SK-N-SH treated with all-trans-retinoic acid at 6 μM for 48 hours (cell line): ENCODE measurements at regions not wholly inside any gene's neighbourhood (a gene's known extent, or its start where the extent isn't known, plus 50 kb on each side); places are given as distances from the start of the nearest gene placed in this dataset.

Source experiments
- ATAC-seq: fragments of 200-7000 bp; cut with Tn5 transposase; 3 replicates; pipeline ENCODE4 v1.9.1; 2020; ENCODE audit warnings: mild to moderate bottlenecking, moderate library complexity
- ARNTL ChIP-seq: fragments of 450-650 bp; formaldehyde crosslinking; IDR thresholded peaks from 2 replicates; pipeline ENCODE4 v1.5.0; 2020; ENCODE audit warnings: low read depth, mild to moderate bottlenecking, moderate library complexity, borderline replicate concordance
- BACH2 ChIP-seq: fragments of 250-450 bp; sonication (Bioruptor Pico); IDR thresholded peaks from 2 replicates; pipeline ENCODE4 v1.9.0; 2021; ENCODE audit warnings: mild to moderate bottlenecking, borderline replicate concordance
- CREB5 ChIP-seq: fragments of 250-450 bp; sonication (Bioruptor Pico); IDR thresholded peaks from 2 replicates; pipeline ENCODE4 v1.5.1; 2020; ENCODE audit warnings: low read depth, mild to moderate bottlenecking, moderate library complexity
- CSDC2 ChIP-seq: fragments of 250-450 bp; sonication (Bioruptor Pico); IDR thresholded peaks from 2 replicates; pipeline ENCODE4 v1.5.0; 2020; ENCODE audit warnings: mild to moderate bottlenecking, moderate library complexity
- CSRNP3 ChIP-seq: fragments of 250-450 bp; sonication (Bioruptor Pico); IDR thresholded peaks from 2 replicates; pipeline ENCODE4 v1.5.1; 2021; ENCODE audit warnings: mild to moderate bottlenecking, moderate library complexity
- ESRRG ChIP-seq: fragments of 250-450 bp; sonication (Bioruptor Pico); IDR thresholded peaks from 2 replicates; pipeline ENCODE4 v1.6.1; 2021; ENCODE audit warnings: mild to moderate bottlenecking
- GLIS3 ChIP-seq: fragments of 250-450 bp; sonication (Bioruptor Pico); IDR thresholded peaks from 2 replicates; pipeline ENCODE4 v1.5.0; 2020; ENCODE audit warnings: mild to moderate bottlenecking, moderate library complexity
- ISL1 ChIP-seq: fragments of 250-450 bp; sonication (Bioruptor Pico); IDR thresholded peaks from 2 replicates; pipeline ENCODE4 v2.1.2; 2022; ENCODE audit warnings: mild to moderate bottlenecking, moderate library complexity
- OSR1 ChIP-seq: fragments of 250-450 bp; sonication (Bioruptor Pico); IDR thresholded peaks from 2 replicates; pipeline ENCODE4 v1.8.0; 2022; ENCODE audit warnings: moderate library complexity, mild to moderate bottlenecking, inconsistent platforms
- PPARA ChIP-seq: fragments of 250-450 bp; sonication (Bioruptor Pico); IDR thresholded peaks from 2 replicates; pipeline ENCODE4 v1.5.0; 2020; ENCODE audit warnings: mild to moderate bottlenecking, borderline replicate concordance
- RARB ChIP-seq: fragments of 250-450 bp; sonication (Bioruptor Pico); IDR thresholded peaks from 2 replicates; pipeline ENCODE4 v1.8.0; 2021; ENCODE audit warnings: mild to moderate bottlenecking, moderate library complexity
- SNAI2 ChIP-seq: fragments of 250-450 bp; sonication (Bioruptor Pico); IDR thresholded peaks from 2 replicates; pipeline ENCODE4 v1.5.0; 2020; ENCODE audit warnings: mild to moderate bottlenecking, moderate library complexity
- TCF4 ChIP-seq: fragments of 250-450 bp; sonication (Bioruptor Pico); IDR thresholded peaks from 2 replicates; pipeline ENCODE4 v1.8.0; 2021; ENCODE audit warnings: mild to moderate bottlenecking, moderate library complexity, borderline replicate concordance
- TOX ChIP-seq: fragments of 250-450 bp; sonication (Bioruptor Pico); IDR thresholded peaks from 2 replicates; pipeline ENCODE4 v1.8.0; 2021; ENCODE audit warnings: mild to moderate bottlenecking, moderate library complexity, borderline replicate concordance
- ZC3H10 ChIP-seq: fragments of 250-450 bp; sonication (Bioruptor Pico); IDR thresholded peaks from 2 replicates; pipeline ENCODE4 v1.5.1; 2021; ENCODE audit warnings: mild to moderate bottlenecking, moderate library complexity
- ZFP3 ChIP-seq: fragments of 250-450 bp; sonication (Bioruptor Pico); IDR thresholded peaks from 2 replicates; pipeline ENCODE4 v1.5.0; 2020; ENCODE audit warnings: mild to moderate bottlenecking, moderate library complexity
- ZFP30 ChIP-seq: fragments of 450-650 bp; formaldehyde crosslinking; IDR thresholded peaks from 2 replicates; pipeline ENCODE4 v1.5.0; 2022; ENCODE audit warnings: mild to moderate bottlenecking, moderate library complexity
- ZNF565 ChIP-seq: fragments of 450-650 bp; formaldehyde crosslinking; conservative IDR thresholded peaks from 2 replicates; pipeline ENCODE4 v1.5.0; 2020; ENCODE audit warnings: low read depth, mild to moderate bottlenecking, moderate library complexity
- ZNF70 ChIP-seq: fragments of 450-650 bp; formaldehyde crosslinking; IDR thresholded peaks from 2 replicates; pipeline ENCODE4 v1.5.0; 2020; ENCODE audit warnings: mild to moderate bottlenecking, moderate library complexity
- ZNF8 ChIP-seq: fragments of 450-650 bp; formaldehyde crosslinking; IDR thresholded peaks from 2 replicates; pipeline ENCODE4 v1.5.0; 2020; ENCODE audit warnings: mild to moderate bottlenecking, moderate library complexity
- TF ChIP-seq, protein P1 (sequence below): fragments of 250-450 bp; sonication (Bioruptor Pico); IDR thresholded peaks from 2 replicates; pipeline ENCODE4 v1.8.0; 2020; ENCODE audit warnings: mild to moderate bottlenecking, moderate library complexity, borderline replicate concordance
- TF ChIP-seq, protein P2 (sequence below): fragments of 250-450 bp; sonication (Bioruptor Pico); IDR thresholded peaks from 2 replicates; pipeline ENCODE4 v1.8.0; 2021; ENCODE audit warnings: low read depth, mild to moderate bottlenecking, moderate library complexity, borderline replicate concordance

- no peak for ATAC-seq
- TF ChIP-seq ZFP30 (no peak), ZNF8 (CRISPR knock-in tag) (no peak), ZNF565 (no peak), ZFP3 (CRISPR knock-in tag) (no peak), ZC3H10 (CRISPR knock-in tag) (no peak), TOX (CRISPR knock-in tag) (no peak)
- TF ChIP-seq, protein P1, sequence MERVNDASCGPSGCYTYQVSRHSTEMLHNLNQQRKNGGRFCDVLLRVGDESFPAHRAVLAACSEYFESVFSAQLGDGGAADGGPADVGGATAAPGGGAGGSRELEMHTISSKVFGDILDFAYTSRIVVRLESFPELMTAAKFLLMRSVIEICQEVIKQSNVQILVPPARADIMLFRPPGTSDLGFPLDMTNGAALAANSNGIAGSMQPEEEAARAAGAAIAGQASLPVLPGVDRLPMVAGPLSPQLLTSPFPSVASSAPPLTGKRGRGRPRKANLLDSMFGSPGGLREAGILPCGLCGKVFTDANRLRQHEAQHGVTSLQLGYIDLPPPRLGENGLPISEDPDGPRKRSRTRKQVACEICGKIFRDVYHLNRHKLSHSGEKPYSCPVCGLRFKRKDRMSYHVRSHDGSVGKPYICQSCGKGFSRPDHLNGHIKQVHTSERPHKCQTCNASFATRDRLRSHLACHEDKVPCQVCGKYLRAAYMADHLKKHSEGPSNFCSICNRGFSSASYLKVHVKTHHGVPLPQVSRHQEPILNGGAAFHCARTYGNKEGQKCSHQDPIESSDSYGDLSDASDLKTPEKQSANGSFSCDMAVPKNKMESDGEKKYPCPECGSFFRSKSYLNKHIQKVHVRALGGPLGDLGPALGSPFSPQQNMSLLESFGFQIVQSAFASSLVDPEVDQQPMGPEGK (CRISPR knock-in tag): no peak
These were observed 673.0 kb downstream of the AACS start for GRCh38 chr12:125738211-125738610.

DNA sequence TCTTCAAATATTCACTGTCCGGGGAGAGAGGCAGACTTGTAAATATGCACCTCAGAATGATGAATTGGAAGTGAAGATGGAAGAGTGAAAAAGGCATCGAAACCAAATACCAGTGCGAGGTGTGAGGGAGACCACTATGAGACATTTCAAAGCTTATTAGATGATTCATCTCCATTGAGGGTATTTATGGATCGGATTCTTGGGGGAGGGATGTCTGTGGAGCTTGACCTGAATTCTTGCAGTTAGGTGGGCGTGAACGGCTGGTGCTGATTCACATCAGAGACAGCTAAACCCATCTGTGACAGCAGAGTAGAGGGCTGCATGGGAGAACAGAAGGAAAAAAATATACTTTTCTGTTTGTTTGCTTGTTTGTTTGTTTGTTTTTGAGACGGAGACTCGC, 677.2 kb downstream of the AACS start:
- TF ChIP-seq ARNTL (no peak), ZC3H10 (CRISPR knock-in tag) (no peak), CSRNP3 (no peak), PPARA (no peak), ISL1 (CRISPR knock-in tag) (no peak), CSDC2 (CRISPR knock-in tag) (no peak), ZFP30 (no peak), ZNF70 (CRISPR knock-in tag) (no peak), CREB5 (no peak), GLIS3 (CRISPR knock-in tag) (no peak), OSR1 (CRISPR knock-in tag) (no peak), RARB (no peak), TOX (CRISPR knock-in tag) (no peak), ESRRG (CRISPR knock-in tag) (no peak), SNAI2 (CRISPR knock-in tag) (no peak), ZNF565 (no peak), TCF4 (no peak), ZNF8 (CRISPR knock-in tag) (no peak)
- TF ChIP-seq, protein P2, sequence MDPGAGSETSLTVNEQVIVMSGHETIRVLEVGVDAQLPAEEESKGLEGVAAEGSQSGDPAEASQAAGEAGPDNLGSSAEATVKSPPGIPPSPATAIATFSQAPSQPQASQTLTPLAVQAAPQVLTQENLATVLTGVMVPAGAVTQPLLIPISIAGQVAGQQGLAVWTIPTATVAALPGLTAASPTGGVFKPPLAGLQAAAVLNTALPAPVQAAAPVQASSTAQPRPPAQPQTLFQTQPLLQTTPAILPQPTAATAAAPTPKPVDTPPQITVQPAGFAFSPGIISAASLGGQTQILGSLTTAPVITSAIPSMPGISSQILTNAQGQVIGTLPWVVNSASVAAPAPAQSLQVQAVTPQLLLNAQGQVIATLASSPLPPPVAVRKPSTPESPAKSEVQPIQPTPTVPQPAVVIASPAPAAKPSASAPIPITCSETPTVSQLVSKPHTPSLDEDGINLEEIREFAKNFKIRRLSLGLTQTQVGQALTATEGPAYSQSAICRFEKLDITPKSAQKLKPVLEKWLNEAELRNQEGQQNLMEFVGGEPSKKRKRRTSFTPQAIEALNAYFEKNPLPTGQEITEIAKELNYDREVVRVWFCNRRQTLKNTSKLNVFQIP (CRISPR knock-in tag): no peak
- TF ChIP-seq, protein P1 (CRISPR knock-in tag): no peak
- no peak for ATAC-seq

GRCh38 chr12:125744201-125744600, 679.0 kb downstream of the AACS start:
- TF ChIP-seq GLIS3 (CRISPR knock-in tag): no peak
- TF ChIP-seq ISL1 (CRISPR knock-in tag): no peak
- no peak for TF ChIP-seq ZNF70 (CRISPR knock-in tag)
- no peak for TF ChIP-seq BACH2 (CRISPR knock-in tag)
- TF ChIP-seq SNAI2 (CRISPR knock-in tag): no peak
- TF ChIP-seq ESRRG (CRISPR knock-in tag): no peak
- no peak for TF ChIP-seq ZNF8 (CRISPR knock-in tag)
- TF ChIP-seq, protein P1 (CRISPR knock-in tag): no peak
- no peak for TF ChIP-seq TCF4
- no peak for TF ChIP-seq OSR1 (CRISPR knock-in tag)
- TF ChIP-seq TOX (CRISPR knock-in tag): no peak
- TF ChIP-seq CREB5: no peak
- ATAC-seq: no peak
